Karpas-422 (cell line): ENCODE measurements at regions not wholly inside any gene's neighbourhood (a gene's known extent, or its start where the extent isn't known, plus 50 kb on each side); places are given as distances from the start of the nearest gene placed in this dataset.
A peak's percentile ranks its signal among the peaks of the same experiment; 100 is the strongest.
"Not testable (repeated sequence)": the region's sequence is repeated elsewhere in the genome, so short reads cannot be mapped to it uniquely, and the experiment has no call there.

Source experiments
- DNase-seq: peaks from one replicate; pipeline ENCODE4 v3.0.0-alpha.2; 2015
- H2AFZ ChIP-seq: fragments of 200-600 bp; sonication (generic); 2 replicates; pipeline ENCODE4 v1.6.1; 2014; ENCODE audit warnings: antibody characterized with exemption, low read length, mixed read lengths
- H3K27ac ChIP-seq: fragments of 200-600 bp; sonication (generic); 2 replicates; pipeline ENCODE4 v1.5.1; 2014; ENCODE audit warnings: mild to moderate bottlenecking, low read length, moderate library complexity
- H3K27me3 ChIP-seq: fragments of 200-600 bp; sonication (generic); 2 replicates; pipeline ENCODE4 v1.6.1; 2014; ENCODE audit warnings: low read length, mixed read lengths
- H3K36me3 ChIP-seq: fragments of 200-600 bp; sonication (generic); 2 replicates; pipeline ENCODE4 v1.6.1; 2014; ENCODE audit warnings: low read length, mixed read lengths; ENCODE audit not compliant: insufficient read depth
- H3K4me1 ChIP-seq: fragments of 200-600 bp; sonication (generic); 2 replicates; pipeline ENCODE4 v1.6.1; 2014; ENCODE audit warnings: mild to moderate bottlenecking, low read length, mixed read lengths
- H3K4me2 ChIP-seq: fragments of 200-600 bp; sonication (generic); 2 replicates; pipeline ENCODE4 v1.6.1; 2014; ENCODE audit warnings: low read length, low read depth, mild to moderate bottlenecking; ENCODE audit not compliant: poor library complexity, severe bottlenecking
- H3K4me3 ChIP-seq: fragments of 200-600 bp; sonication (generic); 2 replicates; pipeline ENCODE4 v1.5.1; 2014; ENCODE audit warnings: mild to moderate bottlenecking, antibody characterized with exemption, low read length, mixed read lengths
- H3K79me2 ChIP-seq: fragments of 200-600 bp; sonication (generic); 2 replicates; pipeline ENCODE4 v1.6.1; 2014; ENCODE audit warnings: mild to moderate bottlenecking, low read length, mixed read lengths
- H3K9ac ChIP-seq: fragments of 200-600 bp; sonication (generic); 2 replicates; pipeline ENCODE4 v1.6.0; 2014; ENCODE audit warnings: low read length
- H3K9me2 ChIP-seq: fragments of 200-600 bp; sonication (generic), shearing (Covaris generic); replicated peaks from 2 replicates; pipeline ENCODE4 v1.6.0; 2014; ENCODE audit warnings: mild to moderate bottlenecking, low read length, moderate library complexity; ENCODE audit not compliant: insufficient read depth
- H3K9me3 ChIP-seq: fragments of 300-700, 200-600 bp; sonication (generic); 2 replicates; pipeline ENCODE4 v1.6.1; 2014; ENCODE audit warnings: low read length, mixed read lengths
- H4K20me1 ChIP-seq: fragments of 200-600 bp; sonication (generic); 2 replicates; pipeline ENCODE4 v1.6.1; 2014; ENCODE audit warnings: mild to moderate bottlenecking, antibody characterized with exemption, low read length, low read depth; ENCODE audit not compliant: insufficient read depth

DNA sequence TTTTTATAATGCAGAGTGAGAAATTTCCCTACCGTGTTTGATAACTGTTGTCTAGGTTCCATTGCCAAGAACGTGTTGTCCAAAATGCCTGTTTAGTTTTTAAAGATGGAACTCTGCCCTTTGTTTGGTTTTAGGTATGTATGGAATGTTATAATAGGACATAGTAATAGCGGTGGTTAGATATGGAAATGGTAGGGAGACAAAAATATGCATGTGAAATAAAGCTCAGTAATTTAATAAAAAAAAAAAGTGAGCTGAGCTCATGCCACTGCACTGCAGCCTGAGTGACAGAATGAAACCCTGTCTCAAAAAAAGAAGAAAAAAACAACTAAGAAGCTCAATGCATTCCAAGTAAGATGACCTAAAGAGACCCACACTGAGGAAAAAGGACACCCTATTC lies 72.9 kb downstream of the ZNF783 start:
- Histone ChIP-seq H3K79me2 (no peaks in the 10 kb centered on the region), H3K27me3 (no peaks in the 10 kb centered on the region), H3K4me3 (no peak overlapping the region), H4K20me1 (no peaks in the 10 kb centered on the region), H3K9ac (no peak overlapping the region), H3K4me1 (no peaks in the 10 kb centered on the region), H3K36me3 (no peaks in the 10 kb centered on the region), H3K9me3 (no peaks in the 10 kb centered on the region), H3K27ac (no peak overlapping the region), H2AFZ (no peak overlapping the region), H3K9me2 (no peaks in the 10 kb centered on the region), H3K4me2 (no peak overlapping the region)
- DNase-seq: no peak

DNA sequence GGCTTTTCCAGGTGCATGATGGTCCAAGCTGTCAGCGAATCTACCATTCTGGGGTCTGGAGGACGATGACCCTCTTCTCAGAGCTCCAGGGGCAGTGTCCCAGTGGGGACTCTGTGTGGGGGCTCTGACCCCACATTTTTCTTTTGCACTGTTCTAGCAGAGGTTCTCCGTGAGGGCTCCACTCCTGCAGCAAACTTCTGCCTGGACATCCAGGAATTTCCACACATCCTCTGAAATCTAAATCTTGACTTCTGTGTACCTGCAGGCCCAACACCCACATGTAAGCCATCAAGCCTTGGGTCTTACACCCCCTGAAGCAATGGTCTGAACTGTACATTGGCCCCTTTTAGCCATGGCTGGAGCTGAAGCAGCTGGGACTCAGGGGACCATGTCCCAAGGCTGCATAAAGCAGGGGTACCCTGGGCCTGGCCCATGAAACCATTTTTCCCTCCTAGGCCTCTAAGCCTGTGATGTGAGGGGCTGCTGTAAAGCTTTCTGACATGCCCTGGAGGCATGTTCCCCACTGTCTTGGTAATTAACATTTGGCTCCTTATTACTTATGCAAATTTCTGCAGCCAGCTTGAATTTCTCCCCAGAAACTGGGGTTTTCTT lies 86.9 kb downstream of the ZNF783 start:
- H3K27ac ChIP-seq: no peak overlapping the region
- no peak overlapping the region for H2AFZ ChIP-seq
- H3K9me2 ChIP-seq: no peaks in the 10 kb centered on the region
- H3K9me3 ChIP-seq: peaks cover 13% of the 10 kb centered on the region
- H3K4me3 ChIP-seq: no peak overlapping the region
- no peak for DNase-seq
- H3K4me2 ChIP-seq: no peak overlapping the region
- 0 out of 2 replicates have a peak, but pooled peaks cover 4% of the 10 kb centered on the region for H3K27me3 ChIP-seq
- no peaks in the 10 kb centered on the region for H3K36me3 ChIP-seq
- no peaks in the 10 kb centered on the region for H3K4me1 ChIP-seq
- no peaks in the 10 kb centered on the region for H4K20me1 ChIP-seq
- no peak overlapping the region for H3K9ac ChIP-seq
- H3K79me2 ChIP-seq: no peaks in the 10 kb centered on the region

DNA sequence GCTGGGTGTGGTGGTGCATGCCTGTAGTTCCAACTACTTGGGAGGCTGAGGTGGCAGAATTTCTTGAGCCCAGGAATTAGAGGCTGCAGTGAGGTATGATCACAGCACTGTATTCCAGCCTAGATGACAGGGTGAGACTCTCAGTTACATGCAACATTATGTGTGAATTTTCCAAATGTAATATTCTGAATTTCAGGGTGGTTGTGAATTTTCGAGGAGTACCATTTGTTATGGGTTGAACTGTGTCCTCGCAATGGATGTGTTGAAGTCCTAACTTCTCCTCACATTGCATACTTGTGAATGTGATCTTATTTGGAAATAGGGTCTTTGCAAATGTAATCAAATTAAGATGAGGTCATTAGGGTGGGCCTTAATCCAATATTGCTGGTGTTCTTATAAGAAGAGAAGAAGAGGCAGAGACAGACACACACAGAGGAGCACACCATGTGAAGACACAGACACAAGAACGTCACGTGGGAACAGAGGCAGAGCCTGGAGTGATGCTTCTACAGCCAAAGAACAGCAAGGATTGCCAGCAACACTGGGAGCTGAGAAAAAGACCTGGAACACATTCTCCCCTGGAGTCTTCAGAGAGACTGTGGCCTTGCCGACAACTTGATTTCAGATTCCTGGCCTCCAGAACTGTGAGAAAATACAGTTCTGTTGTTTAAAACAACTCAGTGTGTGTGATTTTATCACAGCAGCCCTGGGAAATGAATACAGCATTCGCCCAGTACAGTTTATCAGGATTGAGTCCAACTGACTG lies 91.9 kb downstream of the ZNF783 start:
- Histone ChIP-seq H3K4me2 (no peak overlapping the region), H3K36me3 (no peaks in the 10 kb centered on the region), H2AFZ (no peak overlapping the region), H3K27ac (no peak overlapping the region), H3K9me2 (no peaks in the 10 kb centered on the region), H3K9ac (no peak overlapping the region), H3K4me1 (no peaks in the 10 kb centered on the region), H4K20me1 (no peaks in the 10 kb centered on the region), H3K79me2 (no peaks in the 10 kb centered on the region), H3K27me3 (no peaks in the 10 kb centered on the region), H3K9me3 (no peaks in the 10 kb centered on the region), H3K4me3 (no peak overlapping the region)
- no peak for DNase-seq

DNA sequence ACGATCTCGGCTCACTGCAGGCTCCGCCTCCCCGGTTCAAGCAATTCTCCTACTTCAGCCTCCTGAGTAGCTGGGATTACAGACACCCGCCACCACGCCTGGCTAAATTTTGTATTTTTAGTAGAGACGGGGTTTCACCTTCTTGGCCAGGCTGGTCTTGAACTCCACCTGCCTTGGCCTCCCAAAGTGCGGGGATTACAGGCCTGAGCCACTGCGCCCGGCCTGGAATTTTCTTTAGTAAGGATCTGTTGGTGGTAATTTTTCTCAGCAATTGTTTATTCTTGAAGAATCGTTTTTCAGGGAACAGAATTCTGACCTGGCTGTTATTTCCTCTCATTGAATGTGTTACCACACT lies 93.0 kb downstream of the ZNF783 start:
- DNase-seq, H3K27me3 ChIP-seq, H3K4me3 ChIP-seq, H3K79me2 ChIP-seq, H3K27ac ChIP-seq, H3K9ac ChIP-seq, H4K20me1 ChIP-seq, H3K9me3 ChIP-seq, H3K9me2 ChIP-seq, H3K36me3 ChIP-seq, H3K4me2 ChIP-seq, H2AFZ ChIP-seq, H3K4me1 ChIP-seq: not testable (repeated sequence)

DNA sequence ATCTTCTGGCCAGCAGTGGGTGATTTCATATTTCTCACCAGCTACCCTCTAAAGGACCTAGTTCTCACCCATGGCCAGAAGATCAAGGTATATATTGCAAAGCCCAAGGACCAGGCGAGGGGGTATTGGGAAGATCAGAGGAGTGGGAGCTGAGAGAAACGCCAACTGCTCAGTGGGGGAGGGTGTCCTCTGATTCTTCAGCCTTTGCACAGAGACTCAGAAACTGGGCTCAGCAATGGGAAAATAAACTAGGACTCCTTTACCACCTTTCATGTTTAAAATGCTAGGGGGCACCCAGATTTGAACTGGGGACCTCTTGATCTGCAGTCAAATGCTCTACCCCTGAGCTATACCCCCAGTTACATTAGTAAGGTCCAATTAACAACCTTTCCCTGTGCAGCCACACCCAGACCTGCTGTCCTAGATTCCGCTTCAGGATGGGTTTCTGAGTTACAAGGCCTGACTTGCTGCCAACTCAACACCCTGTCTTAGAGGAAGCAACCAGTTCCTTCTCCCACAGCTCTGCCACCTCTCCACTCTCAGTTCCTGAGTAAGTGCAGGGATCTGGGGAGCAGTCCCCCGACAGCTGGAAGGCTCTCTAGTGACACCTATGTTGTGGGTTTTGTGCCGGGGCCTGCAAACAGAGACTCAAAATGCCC lies 93.5 kb downstream of the ZNF783 start:
- H3K4me3 ChIP-seq: no peak overlapping the region
- H3K4me2 ChIP-seq: no peak overlapping the region
- H3K36me3 ChIP-seq: no peaks in the 10 kb centered on the region
- no peaks in the 10 kb centered on the region for H3K9me3 ChIP-seq
- peak; percentile 49 for DNase-seq
- no peak overlapping the region for H3K27ac ChIP-seq
- no peak overlapping the region for H2AFZ ChIP-seq
- no peaks in the 10 kb centered on the region for H3K79me2 ChIP-seq
- H3K9me2 ChIP-seq: no peaks in the 10 kb centered on the region
- no peaks in the 10 kb centered on the region for H3K27me3 ChIP-seq
- H3K4me1 ChIP-seq: no peaks in the 10 kb centered on the region
- H4K20me1 ChIP-seq: no peaks in the 10 kb centered on the region
- no peak overlapping the region for H3K9ac ChIP-seq

DNA sequence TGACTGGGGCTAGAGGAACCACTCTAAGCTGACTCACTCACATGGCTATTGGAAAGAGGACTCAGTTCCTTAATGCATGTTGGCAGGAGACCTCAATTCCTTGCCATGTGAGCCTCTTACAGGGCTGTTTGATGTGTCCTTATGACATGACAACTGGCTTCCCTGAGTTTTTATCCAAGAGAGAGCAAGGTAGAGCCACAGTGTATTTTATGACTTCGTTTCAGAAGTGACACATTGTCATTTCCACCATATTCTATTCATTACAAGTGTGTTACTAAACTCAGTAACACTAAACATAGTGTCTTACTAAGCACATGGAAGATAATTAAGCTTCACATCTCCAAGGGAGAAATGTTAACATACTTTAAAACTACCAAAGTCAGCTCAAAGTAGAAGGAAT lies 98.2 kb downstream of the ZNF777 start:
- H3K79me2 ChIP-seq: no peaks in the 10 kb centered on the region
- no peak overlapping the region for H2AFZ ChIP-seq
- H4K20me1 ChIP-seq: no peaks in the 10 kb centered on the region
- no peaks in the 10 kb centered on the region; the same call in 1 of the 2 replicates for H3K9me3 ChIP-seq
- no peaks in the 10 kb centered on the region for H3K27me3 ChIP-seq
- DNase-seq: no peak
- H3K9ac ChIP-seq: no peak overlapping the region
- H3K36me3 ChIP-seq: no peaks in the 10 kb centered on the region
- H3K27ac ChIP-seq: no peak overlapping the region
- H3K4me3 ChIP-seq: no peak overlapping the region
- no peaks in the 10 kb centered on the region for H3K9me2 ChIP-seq
- H3K4me2 ChIP-seq: no peak overlapping the region
- H3K4me1 ChIP-seq: no peaks in the 10 kb centered on the region

DNA sequence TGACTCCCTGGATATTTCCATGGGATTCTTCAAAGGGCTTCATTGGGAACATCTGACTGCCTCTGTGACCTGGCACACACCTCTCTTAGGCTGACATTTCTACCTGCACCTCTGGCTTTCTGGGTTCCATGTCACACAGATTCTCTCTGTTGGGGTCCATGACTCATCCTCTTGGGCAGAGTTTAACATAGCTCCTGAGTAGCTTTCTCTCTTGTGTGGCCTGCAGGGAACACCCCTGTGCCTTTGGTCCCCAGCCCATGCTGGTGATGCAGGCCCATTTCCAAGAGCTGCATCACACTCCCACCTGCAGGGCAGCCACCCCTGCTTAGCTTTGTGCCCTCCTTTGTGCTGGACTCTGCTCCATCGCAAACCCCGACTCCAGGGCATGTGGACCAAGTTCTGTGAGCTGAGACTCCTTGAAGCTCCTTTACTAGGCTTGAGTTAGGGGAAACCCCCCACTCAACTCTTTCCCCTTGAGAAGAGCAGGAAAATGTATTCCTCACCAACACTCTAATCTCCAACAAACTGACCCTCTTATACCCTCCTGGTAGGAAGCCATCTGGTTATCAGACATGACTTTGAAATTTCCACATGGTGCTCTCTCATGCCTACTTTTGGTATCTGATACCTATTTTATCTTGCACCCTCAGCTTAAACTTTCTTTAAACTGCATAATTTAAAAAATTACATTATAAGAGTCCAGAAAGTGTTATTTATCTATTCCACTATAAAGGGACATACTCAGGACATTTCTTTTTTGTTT lies 93.3 kb downstream of the ZNF777 start:
- H3K4me1 ChIP-seq: no peaks in the 10 kb centered on the region
- H3K36me3 ChIP-seq: no peaks in the 10 kb centered on the region
- H3K9me2 ChIP-seq: no peaks in the 10 kb centered on the region
- DNase-seq: no peak
- H4K20me1 ChIP-seq: no peaks in the 10 kb centered on the region
- no peak overlapping the region for H3K9ac ChIP-seq
- H3K4me2 ChIP-seq: no peak overlapping the region
- H3K4me3 ChIP-seq: no peak overlapping the region
- no peak overlapping the region for H2AFZ ChIP-seq
- no peak overlapping the region for H3K27ac ChIP-seq
- no peaks in the 10 kb centered on the region; the same call in 1 of the 2 replicates for H3K9me3 ChIP-seq
- H3K27me3 ChIP-seq: no peaks in the 10 kb centered on the region
- H3K79me2 ChIP-seq: no peaks in the 10 kb centered on the region

DNA sequence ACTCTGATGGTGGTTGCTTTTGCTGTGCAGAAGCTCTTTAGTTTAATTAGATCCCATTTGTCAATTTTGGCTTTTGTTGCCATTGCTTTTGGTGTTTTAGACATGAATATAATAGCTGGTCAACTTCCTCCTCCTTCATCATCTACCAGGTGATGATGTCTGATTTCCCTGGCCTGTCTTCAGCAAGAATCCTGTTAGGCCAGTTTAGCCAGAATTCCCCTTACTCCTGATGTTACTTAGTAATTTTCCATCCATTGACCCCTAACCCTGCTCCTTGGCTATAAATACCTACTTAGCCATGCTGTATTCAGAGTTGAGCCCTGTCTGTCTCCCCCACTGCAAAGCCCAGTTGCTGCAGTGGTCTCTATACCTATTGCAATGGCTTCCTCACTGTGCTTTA lies 91.4 kb downstream of the ZNF777 start:
- Histone ChIP-seq H3K9ac (no peak overlapping the region), H3K79me2 (no peaks in the 10 kb centered on the region), H4K20me1 (no peaks in the 10 kb centered on the region), H3K36me3 (no peaks in the 10 kb centered on the region), H3K27ac (no peak overlapping the region), H2AFZ (no peak overlapping the region), H3K4me3 (no peak overlapping the region), H3K4me2 (no peak overlapping the region), H3K4me1 (no peaks in the 10 kb centered on the region), H3K27me3 (no peaks in the 10 kb centered on the region), H3K9me2 (no peaks in the 10 kb centered on the region), H3K9me3 (no peaks in the 10 kb centered on the region; the same call in 1 of the 2 replicates)
- DNase-seq: no peak
